HL-60 (cell line): ENCODE measurements at regions not wholly inside any gene's neighbourhood (a gene's known extent, or its start where the extent isn't known, plus 50 kb on each side); places are given as distances from the start of the nearest gene placed in this dataset.

ENCODE experiments used
- DNase-seq, 2 experiments: peaks; one replicate each; pipeline ENCODE4 v3.0.0-alpha.2; 2010 to 2020; ENCODE audit warnings: low read depth in 1 of 2, low spot score in 1 of 2
- H3K27ac ChIP-seq: fragments of 250-450 bp; sonication (Bioruptor Pico); replicated peaks from 2 replicates; pipeline ENCODE4 v1.5.1; 2020; ENCODE audit warnings: mild to moderate bottlenecking, moderate library complexity
- H3K27me3 ChIP-seq: fragments of 250-450 bp; sonication (Bioruptor Pico); 2 replicates; pipeline ENCODE4 v1.5.1; 2021; ENCODE audit warnings: mild to moderate bottlenecking, moderate library complexity; ENCODE audit not compliant: insufficient read depth, poor library complexity, severe bottlenecking
- H3K4me3 ChIP-seq: replicated peaks from 2 replicates; pipeline ENCODE4 v1.5.1; 2011; ENCODE audit warnings: mild to moderate bottlenecking, control low read depth, low read length; ENCODE audit not compliant: insufficient read depth
- GABPA ChIP-seq: IDR thresholded peaks from 2 replicates; pipeline ENCODE4 v1.6.1; 2012; ENCODE audit warnings: low read depth
- POLR2AphosphoS5 ChIP-seq: IDR thresholded peaks from 2 replicates; pipeline ENCODE4 v1.6.1; 2012; ENCODE audit warnings: low read depth
- REST ChIP-seq: IDR thresholded peaks from 2 replicates; pipeline ENCODE4 v1.6.1; 2012; ENCODE audit warnings: low read depth; ENCODE audit not compliant: insufficient replicate concordance
- SPI1 ChIP-seq: IDR thresholded peaks from 2 replicates; pipeline ENCODE4 v1.6.1; 2012; ENCODE audit warnings: low read depth, mild to moderate bottlenecking, borderline replicate concordance
- TF ChIP-seq, protein P1 (sequence below): IDR thresholded peaks from one replicate; pipeline ENCODE4 v1.5.1; 2011; ENCODE audit warnings: low read length, control low read depth, inconsistent platforms; ENCODE audit not compliant: insufficient read depth

- DNase-seq = no peak
- TF ChIP-seq REST (no peak), GABPA (no peak), POLR2AphosphoS5 (no peak), SPI1 (no peak)
- TF ChIP-seq, protein P1, sequence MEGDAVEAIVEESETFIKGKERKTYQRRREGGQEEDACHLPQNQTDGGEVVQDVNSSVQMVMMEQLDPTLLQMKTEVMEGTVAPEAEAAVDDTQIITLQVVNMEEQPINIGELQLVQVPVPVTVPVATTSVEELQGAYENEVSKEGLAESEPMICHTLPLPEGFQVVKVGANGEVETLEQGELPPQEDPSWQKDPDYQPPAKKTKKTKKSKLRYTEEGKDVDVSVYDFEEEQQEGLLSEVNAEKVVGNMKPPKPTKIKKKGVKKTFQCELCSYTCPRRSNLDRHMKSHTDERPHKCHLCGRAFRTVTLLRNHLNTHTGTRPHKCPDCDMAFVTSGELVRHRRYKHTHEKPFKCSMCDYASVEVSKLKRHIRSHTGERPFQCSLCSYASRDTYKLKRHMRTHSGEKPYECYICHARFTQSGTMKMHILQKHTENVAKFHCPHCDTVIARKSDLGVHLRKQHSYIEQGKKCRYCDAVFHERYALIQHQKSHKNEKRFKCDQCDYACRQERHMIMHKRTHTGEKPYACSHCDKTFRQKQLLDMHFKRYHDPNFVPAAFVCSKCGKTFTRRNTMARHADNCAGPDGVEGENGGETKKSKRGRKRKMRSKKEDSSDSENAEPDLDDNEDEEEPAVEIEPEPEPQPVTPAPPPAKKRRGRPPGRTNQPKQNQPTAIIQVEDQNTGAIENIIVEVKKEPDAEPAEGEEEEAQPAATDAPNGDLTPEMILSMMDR = no peak
- Histone ChIP-seq H3K4me3 (no peak overlapping the region), H3K27ac (no peak overlapping the region), H3K27me3 (no peaks in the 10 kb centered on the region)
Measured at GRCh38 chr2:83233781-83234180, 1225.3 kb downstream of the SUCLG1 start.

DNA sequence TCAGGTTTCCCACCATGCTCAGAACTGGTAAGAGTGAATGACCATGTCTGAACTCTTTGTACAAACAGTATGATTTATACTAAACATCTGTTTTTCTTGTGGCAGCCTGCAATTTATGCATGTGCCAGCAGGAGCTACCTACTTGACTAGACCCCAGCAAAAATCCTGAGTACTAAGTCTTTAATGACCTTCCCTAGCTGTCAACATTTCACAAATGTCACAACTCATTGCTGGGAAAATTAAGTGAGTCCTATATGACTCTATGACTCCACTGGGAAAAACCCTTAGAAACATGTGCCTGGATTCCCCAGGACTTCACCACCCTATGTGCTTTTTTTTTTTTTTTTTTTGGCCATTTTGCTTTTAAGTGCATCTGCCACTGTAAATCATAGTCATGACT, 1225.8 kb downstream of the SUCLG1 start:
- H3K27ac ChIP-seq = no peak overlapping the region
- no peak for DNase-seq
- H3K4me3 ChIP-seq = no peak overlapping the region
- no peaks in the 10 kb centered on the region for H3K27me3 ChIP-seq
- TF ChIP-seq SPI1 (no peak), REST (no peak), POLR2AphosphoS5 (no peak), GABPA (no peak)
- TF ChIP-seq, protein P1 = no peak

DNA sequence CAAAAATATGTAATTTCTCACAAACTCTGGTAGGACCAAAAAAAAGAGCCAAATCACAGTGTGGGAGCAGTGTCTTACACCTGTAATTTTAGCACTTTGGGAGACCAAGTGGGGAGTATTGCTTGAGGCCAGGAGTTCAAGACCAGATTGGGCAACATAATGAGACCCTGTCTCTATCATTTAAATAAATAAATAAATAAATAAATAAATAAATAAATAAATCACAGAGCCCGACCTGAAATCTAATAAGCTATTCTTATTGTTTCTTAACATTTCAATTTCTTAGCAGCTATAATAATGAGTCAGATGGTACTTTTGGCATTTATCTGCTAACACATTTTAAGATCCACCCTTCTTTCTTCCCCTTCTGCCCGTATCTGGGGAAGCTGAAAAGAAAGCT, 1229.6 kb downstream of the SUCLG1 start:
- TF ChIP-seq POLR2AphosphoS5 (no peak), GABPA (no peak), SPI1 (no peak), REST (no peak)
- TF ChIP-seq, protein P1 = no peak
- Histone ChIP-seq H3K27ac (no peak overlapping the region), H3K4me3 (no peak overlapping the region), H3K27me3 (no peaks in the 10 kb centered on the region)
- DNase-seq = no peak
